SK-N-SH treated with all-trans-retinoic acid at 6 μM for 48 hours (cell line): ENCODE measurements at regions not wholly inside any gene's neighbourhood (a gene's known extent, or its start where the extent isn't known, plus 50 kb on each side); places are given as distances from the start of the nearest gene placed in this dataset.

Experiments used
- OSR1 ChIP-seq: fragments of 250-450 bp; sonication (Bioruptor Pico); IDR thresholded peaks from 2 replicates; pipeline ENCODE4 v1.8.0; 2022; ENCODE audit warnings: moderate library complexity, mild to moderate bottlenecking, inconsistent platforms
- ZC3H10 ChIP-seq: fragments of 250-450 bp; sonication (Bioruptor Pico); IDR thresholded peaks from 2 replicates; pipeline ENCODE4 v1.5.1; 2021; ENCODE audit warnings: mild to moderate bottlenecking, moderate library complexity
- ZFP3 ChIP-seq: fragments of 250-450 bp; sonication (Bioruptor Pico); IDR thresholded peaks from 2 replicates; pipeline ENCODE4 v1.5.0; 2020; ENCODE audit warnings: mild to moderate bottlenecking, moderate library complexity
- ZNF70 ChIP-seq: fragments of 450-650 bp; formaldehyde crosslinking; IDR thresholded peaks from 2 replicates; pipeline ENCODE4 v1.5.0; 2020; ENCODE audit warnings: mild to moderate bottlenecking, moderate library complexity
- TF ChIP-seq, protein P1 (sequence below): fragments of 250-450 bp; sonication (Bioruptor Pico); IDR thresholded peaks from 2 replicates; pipeline ENCODE4 v1.8.0; 2021; ENCODE audit warnings: low read depth, mild to moderate bottlenecking, moderate library complexity, borderline replicate concordance

GRCh38 chr12:87320724-87321123, 708.5 kb downstream of the C12orf50 start:
- TF ChIP-seq ZC3H10 (CRISPR knock-in tag) (no peak), ZFP3 (CRISPR knock-in tag) (no peak), ZNF70 (CRISPR knock-in tag) (no peak), OSR1 (no peak)
- TF ChIP-seq, protein P1, sequence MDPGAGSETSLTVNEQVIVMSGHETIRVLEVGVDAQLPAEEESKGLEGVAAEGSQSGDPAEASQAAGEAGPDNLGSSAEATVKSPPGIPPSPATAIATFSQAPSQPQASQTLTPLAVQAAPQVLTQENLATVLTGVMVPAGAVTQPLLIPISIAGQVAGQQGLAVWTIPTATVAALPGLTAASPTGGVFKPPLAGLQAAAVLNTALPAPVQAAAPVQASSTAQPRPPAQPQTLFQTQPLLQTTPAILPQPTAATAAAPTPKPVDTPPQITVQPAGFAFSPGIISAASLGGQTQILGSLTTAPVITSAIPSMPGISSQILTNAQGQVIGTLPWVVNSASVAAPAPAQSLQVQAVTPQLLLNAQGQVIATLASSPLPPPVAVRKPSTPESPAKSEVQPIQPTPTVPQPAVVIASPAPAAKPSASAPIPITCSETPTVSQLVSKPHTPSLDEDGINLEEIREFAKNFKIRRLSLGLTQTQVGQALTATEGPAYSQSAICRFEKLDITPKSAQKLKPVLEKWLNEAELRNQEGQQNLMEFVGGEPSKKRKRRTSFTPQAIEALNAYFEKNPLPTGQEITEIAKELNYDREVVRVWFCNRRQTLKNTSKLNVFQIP (CRISPR knock-in tag), result no peak
